ENCODE measurements at regions not wholly inside any gene's neighbourhood (a gene's known extent, or its start where the extent isn't known, plus 50 kb on each side); places are given as distances from the start of the nearest gene placed in this dataset.
"Not testable (repeated sequence)": the region's sequence is repeated elsewhere in the genome, so short reads cannot be mapped to it uniquely, and the experiment has no call there.

GRCh38 chr1:192890134-192890533 lies 81.3 kb downstream of the RGS2 start:
- ATAC-seq (no peak), DNase-seq (no peak)
- H3K4me1 ChIP-seq, result no peaks in the 10 kb centered on the region
- no peaks in the 10 kb centered on the region for H3K9me3 ChIP-seq
- H3K4me3 ChIP-seq, result no peak overlapping the region
- intact Hi-C loops (cut with DNase I), result no loop called here
- H3K27me3 ChIP-seq (ENCODE audit: low read depth), result no peaks in the 10 kb centered on the region
- TF ChIP-seq, protein P1, sequence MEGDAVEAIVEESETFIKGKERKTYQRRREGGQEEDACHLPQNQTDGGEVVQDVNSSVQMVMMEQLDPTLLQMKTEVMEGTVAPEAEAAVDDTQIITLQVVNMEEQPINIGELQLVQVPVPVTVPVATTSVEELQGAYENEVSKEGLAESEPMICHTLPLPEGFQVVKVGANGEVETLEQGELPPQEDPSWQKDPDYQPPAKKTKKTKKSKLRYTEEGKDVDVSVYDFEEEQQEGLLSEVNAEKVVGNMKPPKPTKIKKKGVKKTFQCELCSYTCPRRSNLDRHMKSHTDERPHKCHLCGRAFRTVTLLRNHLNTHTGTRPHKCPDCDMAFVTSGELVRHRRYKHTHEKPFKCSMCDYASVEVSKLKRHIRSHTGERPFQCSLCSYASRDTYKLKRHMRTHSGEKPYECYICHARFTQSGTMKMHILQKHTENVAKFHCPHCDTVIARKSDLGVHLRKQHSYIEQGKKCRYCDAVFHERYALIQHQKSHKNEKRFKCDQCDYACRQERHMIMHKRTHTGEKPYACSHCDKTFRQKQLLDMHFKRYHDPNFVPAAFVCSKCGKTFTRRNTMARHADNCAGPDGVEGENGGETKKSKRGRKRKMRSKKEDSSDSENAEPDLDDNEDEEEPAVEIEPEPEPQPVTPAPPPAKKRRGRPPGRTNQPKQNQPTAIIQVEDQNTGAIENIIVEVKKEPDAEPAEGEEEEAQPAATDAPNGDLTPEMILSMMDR (IDR thresholded peaks at IDR 0.05), result no peak
- no peak overlapping the region for H3K27ac ChIP-seq
- H3K36me3 ChIP-seq, result no peaks in the 10 kb centered on the region

DNA sequence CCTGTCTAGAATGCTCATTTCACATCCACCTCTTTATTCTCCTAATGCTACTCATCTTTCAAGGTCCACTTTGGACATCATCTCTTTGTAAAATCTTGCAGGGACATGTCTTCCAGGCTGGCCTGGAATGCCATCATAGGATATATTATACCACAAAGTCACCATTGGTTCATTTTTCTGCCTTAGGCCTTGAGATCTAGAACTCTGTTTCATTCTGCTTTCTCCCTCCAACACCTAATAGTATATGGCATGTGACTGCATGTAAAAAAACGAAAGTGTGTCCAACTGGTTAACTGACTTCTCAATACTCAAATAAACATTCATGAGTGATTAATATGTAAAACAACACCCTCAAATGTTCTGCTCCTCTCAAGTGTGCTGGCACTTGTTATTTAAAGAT lies 84.1 kb downstream of the RGS2 start:
- Histone ChIP-seq H3K27me3 (ENCODE audit: low read depth) (no peaks in the 10 kb centered on the region), H3K27ac (no peak overlapping the region), H3K4me3 (no peak overlapping the region), H3K4me1 (no peaks in the 10 kb centered on the region), H3K36me3 (no peaks in the 10 kb centered on the region), H3K9me3 (no peaks in the 10 kb centered on the region)
- TF ChIP-seq, protein P1 (IDR thresholded peaks at IDR 0.05), result no peak
- intact Hi-C loops (cut with DNase I), result no loop called here
- ATAC-seq (no peak), DNase-seq (no peak)

DNA sequence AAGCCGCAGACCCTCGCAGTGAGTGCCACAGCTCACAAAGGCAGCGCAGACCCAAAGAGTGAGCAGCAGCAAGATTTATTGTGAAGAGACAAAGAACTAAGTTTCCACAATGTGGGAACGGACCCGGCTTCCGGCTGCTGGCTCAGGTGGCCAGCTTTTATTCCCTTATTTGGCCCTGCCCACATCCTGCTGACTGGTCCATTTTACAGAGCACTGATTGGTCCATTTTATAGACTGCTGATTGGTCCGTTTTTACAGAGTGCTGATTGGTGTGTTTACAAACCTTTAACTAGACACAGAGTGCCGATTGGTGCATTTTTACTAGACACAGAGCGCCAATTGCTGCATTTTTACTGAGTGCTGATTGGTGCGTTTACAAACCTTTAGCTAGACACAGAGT lies 86.6 kb downstream of the RGS2 start:
- H3K27me3 ChIP-seq (ENCODE audit: low read depth); H3K9me3 ChIP-seq; H3K36me3 ChIP-seq; ATAC-seq; H3K4me1 ChIP-seq; H3K4me3 ChIP-seq; H3K27ac ChIP-seq; intact Hi-C loops (cut with DNase I); DNase-seq: not testable (repeated sequence)

DNA sequence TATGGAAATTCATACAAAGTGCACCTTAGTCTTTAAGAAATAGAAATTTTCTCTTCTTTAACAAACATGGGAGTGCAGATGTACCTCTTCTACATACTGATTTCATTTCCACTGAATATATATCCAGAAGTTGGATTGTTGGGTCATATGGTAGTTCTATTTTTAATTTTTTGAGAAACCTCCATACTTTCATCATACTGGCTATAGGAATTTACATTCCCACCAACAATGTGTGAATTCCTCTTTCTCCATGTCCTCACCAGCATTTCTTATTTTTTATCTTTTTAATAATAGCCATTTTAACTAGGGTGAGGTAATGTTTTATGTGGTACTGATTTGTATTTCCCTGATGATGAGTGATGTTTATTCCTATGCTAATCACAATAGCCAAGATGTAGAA lies 87.5 kb downstream of the RGS2 start:
- DNase-seq, result no peak
- no peaks in the 10 kb centered on the region for H3K9me3 ChIP-seq
- no peak overlapping the region for H3K27ac ChIP-seq
- intact Hi-C loops (cut with DNase I), result no loop called here
- H3K27me3 ChIP-seq (ENCODE audit: low read depth), result no peaks in the 10 kb centered on the region
- no peak overlapping the region for H3K4me3 ChIP-seq
- H3K36me3 ChIP-seq, result no peaks in the 10 kb centered on the region
- TF ChIP-seq, protein P1 (IDR thresholded peaks at IDR 0.05), result no peak
- H3K4me1 ChIP-seq, result no peaks in the 10 kb centered on the region
- ATAC-seq, result no peak

DNA sequence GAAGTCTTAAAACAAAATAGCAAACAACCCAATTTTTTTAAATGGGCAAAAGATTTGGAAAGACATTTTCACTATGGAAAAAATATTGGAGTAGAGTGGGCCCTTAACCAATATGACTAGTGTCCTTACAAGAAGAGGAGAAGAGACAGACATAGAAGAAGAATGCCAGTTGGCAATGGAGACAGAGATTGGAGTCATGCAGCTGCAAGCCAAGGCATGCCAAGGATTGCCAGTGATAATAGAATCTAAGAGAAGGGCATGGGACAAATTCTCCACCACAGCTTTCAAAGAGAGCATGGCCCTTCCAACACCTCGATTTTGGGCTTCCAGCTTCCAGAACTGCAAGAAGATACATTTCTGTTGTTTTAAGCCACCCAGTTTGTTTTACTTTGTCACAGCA lies 92.7 kb downstream of the RGS2 start:
- Histone ChIP-seq H3K9me3 (no peaks in the 10 kb centered on the region), H3K4me1 (no peaks in the 10 kb centered on the region), H3K4me3 (no peak overlapping the region), H3K27me3 (ENCODE audit: low read depth) (no peaks in the 10 kb centered on the region), H3K36me3 (no peaks in the 10 kb centered on the region), H3K27ac (no peak overlapping the region)
- DNase-seq, result no peak
- TF ChIP-seq, protein P1 (IDR thresholded peaks at IDR 0.05), result no peak
- intact Hi-C loops (cut with DNase I), result no loop called here
- no peak for ATAC-seq

DNA sequence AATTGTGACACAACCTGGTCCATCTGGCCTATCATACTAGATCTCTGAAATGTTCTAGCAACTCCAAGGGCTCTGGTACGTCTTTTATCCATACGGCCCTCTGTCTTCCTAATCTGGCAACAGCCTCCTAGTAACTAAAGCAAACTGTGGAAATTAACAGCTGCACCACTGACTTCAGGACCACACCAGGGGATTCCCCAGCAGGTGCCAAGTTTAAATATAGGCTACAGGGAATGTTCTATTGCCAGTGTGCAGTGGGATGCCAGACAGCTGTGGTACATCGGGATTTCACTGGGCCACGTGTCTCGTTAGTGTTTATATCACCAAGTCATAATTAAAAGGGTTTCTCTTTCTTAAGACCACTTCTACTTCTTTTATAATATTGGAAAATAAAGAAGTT lies 94.3 kb downstream of the RGS2 start:
- Histone ChIP-seq H3K36me3 (no peaks in the 10 kb centered on the region), H3K27ac (no peak overlapping the region), H3K4me3 (no peak overlapping the region), H3K9me3 (no peaks in the 10 kb centered on the region), H3K27me3 (ENCODE audit: low read depth) (no peaks in the 10 kb centered on the region), H3K4me1 (no peaks in the 10 kb centered on the region)
- no peak for DNase-seq
- peak in 1 of 2 donors; percentile 13 for ATAC-seq
- TF ChIP-seq, protein P1 (IDR thresholded peaks at IDR 0.05), result no peak
- intact Hi-C loops (cut with DNase I), result no loop called here
